Fibroblast of skin of left biceps (primary cell): ENCODE measurements at regions not wholly inside any gene's neighbourhood (a gene's known extent, or its start where the extent isn't known, plus 50 kb on each side); places are given as distances from the start of the nearest gene placed in this dataset.
"Not testable (repeated sequence)": the region's sequence is repeated elsewhere in the genome, so short reads cannot be mapped to it uniquely, and the experiment has no call there.

Experiments used
- DNase-seq, 2 experiments: peaks; one replicate each; pipeline ENCODE4 v3.0.0-alpha.2; 2013; ENCODE audit warnings: low read depth in 2 of 2

DNA sequence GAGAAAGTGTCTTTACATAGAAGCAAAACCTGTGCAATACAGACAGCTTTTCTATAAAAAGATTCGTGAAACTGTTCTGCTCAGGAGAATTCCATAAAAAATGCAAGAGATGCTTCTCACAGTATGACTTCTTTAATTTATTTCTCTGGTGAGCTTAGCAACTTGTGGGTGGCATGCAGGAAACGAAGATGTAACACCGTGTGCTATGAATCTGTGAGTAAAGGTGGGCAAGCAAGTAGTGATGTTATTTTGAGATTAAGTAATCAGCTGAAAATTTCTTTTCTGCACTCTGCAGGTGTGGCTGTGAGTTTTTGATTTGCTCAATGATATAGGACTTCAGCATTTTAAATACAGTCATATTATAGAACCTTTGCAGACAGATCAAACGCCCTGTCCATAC is 656.8 kb upstream of the NCAM2 start:
- DNase-seq: no peak

DNA sequence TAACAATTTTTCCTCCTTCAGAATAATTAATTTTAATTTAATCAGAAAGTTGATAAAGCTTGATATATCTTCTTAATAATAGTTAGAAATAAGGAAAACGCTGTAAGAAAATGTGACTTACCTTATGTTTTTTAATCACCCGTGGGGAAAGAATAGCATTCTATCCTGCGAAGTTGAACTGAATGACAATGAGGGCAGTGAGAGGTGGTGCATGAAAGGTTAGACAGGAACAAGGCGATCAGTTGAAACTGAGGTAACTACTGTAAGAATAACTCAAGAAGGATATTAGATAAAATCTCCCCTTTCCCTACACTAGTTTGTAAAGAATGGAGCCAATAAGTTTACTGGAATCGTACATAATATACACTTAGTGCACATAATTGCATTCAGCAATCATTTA is 655.0 kb upstream of the NCAM2 start:
- no peak for DNase-seq

DNA sequence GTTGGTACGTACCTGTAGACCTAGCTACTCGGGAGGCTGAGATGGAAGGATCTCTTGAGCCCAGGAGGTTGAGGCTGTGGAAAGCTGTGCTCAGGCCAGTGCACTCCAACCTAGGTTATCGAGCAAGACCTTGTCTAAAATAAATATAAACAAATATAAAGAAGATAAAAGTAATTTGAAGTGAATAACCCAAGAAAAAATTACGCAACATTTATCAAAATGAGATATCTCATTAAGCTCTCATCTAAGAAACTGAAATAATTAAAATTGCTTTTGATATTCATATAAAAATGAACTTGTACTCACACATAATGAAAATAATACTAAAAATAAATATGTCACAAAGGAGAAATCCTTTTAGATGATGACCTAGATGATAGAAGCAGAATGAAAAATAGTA is 647.1 kb upstream of the NCAM2 start:
- DNase-seq: no peak

DNA sequence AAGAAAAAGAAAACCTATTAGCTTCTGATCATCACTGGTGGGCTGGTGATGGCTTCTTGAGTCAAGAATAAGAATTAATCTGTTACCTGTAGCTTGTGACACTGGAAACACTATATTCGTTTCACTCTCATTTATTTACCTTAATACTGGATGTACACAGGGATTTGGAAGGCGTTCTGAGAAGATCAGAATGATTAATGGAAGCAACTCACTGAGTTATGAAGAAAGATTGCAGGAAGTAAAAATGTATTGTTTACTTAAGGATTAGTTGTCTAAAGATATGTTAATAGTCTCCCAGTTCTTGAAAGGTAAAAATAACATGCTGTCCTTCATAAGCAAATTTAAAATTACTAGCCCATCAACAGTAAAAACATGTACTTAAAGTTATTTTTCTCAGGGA is 644.9 kb upstream of the NCAM2 start:
- DNase-seq: no peak

DNA sequence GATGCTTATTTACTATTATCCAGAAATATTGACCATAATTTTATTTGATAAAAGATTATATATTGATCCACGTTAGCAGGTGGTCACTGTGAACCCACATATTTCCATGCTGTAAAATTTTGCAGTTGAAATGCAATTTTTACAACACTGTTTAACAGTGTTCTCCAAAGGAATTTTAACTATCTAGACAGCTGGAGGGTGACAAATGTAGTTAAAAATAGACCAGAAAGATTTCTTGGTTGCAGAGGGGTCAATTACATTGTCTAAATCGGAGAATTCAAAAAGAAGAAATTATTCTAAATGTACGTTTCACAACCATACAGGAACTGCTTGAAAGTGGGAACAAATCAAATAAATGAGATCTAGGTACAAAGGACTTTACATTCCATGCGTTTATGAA is 625.2 kb upstream of the NCAM2 start:
- DNase-seq: no peak

DNA sequence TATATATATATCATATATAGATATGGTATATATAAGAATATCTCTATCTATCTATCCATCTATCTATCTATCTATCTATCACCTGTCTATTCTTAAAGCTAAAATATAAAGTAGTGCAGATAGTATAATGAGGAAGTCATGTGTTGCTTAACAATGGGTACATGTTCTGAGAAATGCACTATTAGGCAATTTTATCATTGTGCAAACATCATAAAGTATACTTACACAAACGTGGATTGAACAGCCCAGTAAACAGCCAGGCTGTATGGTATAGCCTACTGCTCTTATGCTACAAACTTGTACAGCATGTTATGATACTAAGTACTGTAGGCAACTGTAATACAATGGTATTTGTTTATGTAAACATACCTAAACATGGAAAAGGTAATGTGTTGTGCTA is 621.0 kb upstream of the NCAM2 start:
- DNase-seq: no peak

DNA sequence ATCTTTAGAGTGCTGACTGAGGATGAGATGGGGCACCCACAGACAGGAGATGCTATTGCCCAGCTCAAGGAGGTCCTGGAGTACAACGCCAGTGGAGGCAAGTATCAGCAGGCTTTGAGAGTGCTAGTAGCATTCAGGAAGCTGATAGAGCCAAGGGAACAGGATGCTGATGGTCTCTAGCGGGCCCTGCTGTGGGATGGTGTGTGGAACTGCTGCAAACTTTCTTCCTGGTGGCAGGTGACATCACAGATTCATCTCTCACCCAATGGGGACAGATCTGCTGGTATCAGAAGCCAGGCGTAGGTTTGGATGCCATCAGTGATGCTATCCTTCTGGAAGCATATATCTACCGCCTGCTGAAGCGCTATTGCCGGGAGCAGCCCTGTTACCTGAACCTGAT is 609.8 kb upstream of the NCAM2 start:
- no peak for DNase-seq

DNA sequence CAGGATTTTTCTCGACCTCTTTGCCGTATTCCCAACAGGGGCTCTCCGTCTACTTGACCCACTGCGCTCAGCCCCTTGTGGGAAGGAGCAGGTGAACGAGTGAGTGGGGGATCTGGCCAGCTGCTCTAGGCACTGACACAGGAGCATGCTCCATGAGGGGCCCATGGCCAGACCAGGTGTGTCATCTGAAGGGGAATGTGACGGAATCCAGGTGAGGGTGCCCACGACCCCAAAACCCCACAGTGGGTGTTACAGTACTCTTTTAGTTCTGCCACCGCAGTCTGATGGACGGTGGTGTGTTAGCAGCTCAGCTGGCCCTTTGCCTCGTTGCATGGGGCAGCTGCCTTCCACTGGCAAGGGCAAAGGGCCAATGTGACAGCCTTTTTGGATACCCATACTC is 601.4 kb upstream of the NCAM2 start:
- DNase-seq: no peak

DNA sequence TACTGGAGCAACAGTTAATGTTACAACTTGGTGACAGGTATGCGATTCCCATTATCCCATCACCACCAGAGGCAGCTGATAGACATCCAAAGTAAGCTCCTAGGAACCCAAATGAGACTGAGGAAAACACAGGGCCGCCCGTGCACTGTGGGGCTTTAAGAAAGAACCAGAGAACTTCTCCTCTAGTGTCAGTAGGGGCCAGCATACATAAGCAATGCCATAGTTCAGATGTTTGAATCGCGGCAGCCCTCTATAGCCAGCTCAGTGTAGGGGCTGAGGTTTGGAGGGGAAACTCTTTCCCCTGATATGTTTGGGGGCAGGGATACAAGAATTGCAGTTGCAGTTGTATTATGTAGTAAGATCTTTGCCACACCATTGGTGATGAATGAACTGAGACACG is 593.3 kb upstream of the NCAM2 start:
- no peak for DNase-seq

DNA sequence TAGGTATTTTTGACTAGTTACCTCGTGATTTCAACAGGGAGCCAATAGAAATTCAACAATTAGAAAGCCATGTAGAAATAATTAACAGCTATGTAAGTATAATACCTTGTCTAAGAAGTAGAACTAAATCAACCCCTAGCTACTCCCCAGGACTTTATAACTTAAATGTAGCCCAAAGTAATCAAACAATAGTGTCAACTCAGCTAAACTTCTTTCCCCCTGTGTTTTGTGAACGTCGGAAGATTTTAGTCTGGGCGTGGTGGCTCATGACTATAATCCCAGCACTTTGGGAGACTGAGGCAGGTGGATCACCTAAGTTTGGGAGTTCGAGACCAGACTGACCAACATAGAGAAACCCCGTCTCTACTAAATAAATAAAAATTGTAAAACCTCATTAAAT is 579.9 kb upstream of the NCAM2 start:
- DNase-seq: no peak

DNA sequence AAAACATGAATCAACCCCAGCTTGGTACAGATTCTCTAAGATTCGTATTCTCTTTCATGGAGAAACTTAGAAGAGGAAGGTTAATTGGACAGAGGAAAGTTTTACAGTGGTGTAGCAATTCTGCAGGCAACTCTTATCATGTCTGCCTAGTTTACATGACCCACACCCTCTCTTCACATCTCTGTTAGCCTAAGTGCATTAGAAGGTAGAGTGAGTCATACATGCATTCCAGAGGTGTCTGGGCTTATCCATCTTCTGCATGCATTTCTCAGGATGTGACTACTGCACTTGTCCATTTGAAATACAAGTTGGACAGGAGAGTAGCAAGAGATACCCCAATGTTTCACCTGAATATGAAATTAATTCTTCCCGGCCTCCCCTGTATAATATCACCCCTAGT is 578.4 kb upstream of the NCAM2 start:
- no peak for DNase-seq

DNA sequence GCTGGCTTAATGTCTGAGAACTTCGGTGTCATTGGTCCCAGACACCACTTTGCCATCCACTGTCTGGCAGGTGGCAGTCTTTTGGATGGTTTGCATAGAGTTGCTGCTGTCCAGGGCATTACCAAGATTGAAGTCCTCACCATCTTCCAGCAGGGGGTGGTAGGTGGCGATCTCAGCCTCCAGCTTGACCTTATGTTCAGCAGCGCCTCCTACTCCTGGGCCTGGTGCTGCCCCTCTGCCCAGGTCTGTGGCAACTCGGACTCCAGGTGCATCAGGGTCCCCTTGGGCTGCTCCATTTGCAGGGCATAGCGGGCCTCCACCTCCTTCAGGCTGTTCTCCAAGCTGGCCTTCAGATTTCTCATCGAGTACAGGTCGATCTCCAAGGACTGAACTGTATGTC is 573.3 kb upstream of the NCAM2 start:
- no peak for DNase-seq

DNA sequence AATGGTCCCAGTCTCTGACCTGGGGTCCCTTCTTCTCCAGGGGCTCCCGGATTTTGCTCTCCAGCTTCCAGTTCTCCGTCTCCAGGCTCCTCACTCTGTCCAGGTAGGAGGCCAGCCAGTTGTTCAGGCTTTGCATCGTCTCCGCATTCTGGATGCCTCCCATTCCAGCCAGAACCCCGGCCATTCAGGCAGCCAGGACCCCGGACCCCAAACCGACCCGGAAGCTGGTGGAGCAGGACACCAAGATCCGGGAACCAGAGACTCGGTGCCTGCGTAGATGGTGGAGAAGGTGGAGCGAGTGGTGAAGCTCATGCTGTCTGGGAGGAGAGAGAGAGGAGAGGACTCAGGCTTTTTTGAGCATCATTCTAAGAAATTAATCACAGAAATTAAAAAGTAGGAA is 572.4 kb upstream of the NCAM2 start:
- DNase-seq: no peak

DNA sequence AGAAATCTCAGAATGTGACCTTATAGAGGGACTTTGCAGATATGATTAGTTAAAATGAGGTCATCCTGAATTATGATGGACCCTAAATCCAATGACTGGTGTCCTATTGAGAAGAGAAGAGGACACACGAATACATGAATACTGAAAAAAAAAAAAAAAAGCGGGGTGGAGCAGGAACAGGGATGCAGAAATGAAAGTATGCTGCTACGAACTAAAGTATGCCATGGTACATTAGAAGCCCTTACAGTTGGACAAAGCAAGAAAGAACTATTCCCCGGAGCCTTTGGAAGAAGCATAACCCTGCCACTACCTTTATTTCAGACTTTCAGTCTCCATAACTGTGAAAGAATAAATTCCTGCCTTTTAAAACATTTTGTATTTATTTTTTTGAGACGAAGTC is 557.9 kb upstream of the NCAM2 start:
- DNase-seq: no peak

DNA sequence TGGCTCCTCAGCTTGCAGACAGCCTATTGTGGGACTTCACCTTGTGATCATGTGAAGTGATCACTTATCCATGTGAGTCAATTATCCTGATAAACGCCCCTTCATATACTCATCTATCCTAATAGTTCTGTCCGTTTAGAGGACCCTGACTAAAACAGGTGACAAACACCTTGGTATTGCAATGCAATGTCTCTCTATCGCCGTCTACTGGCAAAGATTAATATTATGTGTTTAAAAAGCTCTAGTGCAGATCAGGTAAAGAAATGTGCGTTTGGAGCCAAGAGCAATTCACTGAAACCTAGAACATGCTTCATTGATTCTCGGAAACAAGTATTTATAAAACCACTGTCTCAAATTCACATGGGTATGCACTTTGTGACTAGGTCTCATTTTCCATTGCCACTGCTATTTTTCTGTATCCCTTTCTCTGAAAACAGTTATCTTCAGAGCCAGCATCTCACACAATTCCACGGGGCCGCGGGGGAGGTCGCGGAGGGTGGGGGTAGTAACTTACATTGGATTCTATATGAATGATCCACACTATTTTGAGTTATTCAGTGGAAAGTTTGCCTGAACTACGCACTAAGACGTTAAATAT is 554.6 kb upstream of the NCAM2 start:
- no peak for DNase-seq

DNA sequence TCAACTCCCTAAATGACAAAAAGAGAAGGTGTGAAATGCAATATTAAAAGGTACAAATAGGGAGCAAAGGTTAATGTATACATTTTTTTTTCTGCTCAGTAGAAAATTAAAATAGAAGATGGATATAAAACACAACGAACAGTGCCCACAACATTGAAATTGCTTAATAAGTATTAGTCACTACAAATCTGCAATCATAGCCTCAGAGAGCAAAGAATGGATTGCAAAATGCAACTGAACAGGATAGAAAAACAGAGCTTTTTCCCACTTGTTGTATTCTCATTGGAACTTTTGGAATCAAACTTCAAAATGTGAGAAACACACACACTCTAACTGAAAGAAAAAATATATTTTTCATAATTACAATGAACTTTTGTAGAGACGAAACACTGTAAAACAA is 552.2 kb upstream of the NCAM2 start:
- DNase-seq: no peak

DNA sequence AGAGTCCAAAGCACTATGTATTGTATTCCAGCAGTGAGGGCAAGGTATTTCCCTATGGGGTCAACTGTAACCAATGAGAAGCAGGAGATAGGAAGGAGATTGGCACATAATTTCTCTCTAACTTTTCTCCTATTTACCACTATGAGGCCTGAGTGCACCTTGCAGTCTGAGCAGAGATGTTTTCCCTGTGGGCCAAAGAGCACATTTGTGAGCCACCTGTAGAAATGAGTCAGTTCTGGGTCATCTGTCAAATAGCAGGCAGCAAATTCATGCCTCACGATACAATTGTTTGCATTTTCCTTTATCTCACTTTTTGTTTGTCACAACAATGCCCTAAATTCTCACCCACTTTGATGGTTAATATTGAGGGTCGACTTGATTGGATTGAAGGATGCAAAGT is 547.2 kb upstream of the NCAM2 start:
- DNase-seq: no peak

DNA sequence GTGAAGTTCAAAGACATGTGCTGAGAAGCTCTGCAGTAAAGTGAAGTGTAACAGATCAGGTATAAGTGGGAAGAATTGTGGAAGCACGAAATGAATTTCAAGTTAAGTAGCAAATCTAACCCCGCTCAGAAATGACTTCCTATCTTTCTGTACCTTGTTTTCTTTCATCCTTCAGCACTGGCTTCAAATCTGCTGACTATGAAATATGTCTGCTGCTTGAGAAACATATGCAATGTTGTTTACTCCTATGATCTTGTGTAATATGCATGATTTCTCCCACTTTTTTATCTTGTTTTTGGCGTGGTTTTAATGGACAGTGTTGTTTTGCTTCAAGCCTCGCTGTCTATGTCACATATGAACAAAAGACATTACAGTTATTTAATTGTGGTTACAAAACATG is 545.3 kb upstream of the NCAM2 start:
- no peak for DNase-seq

DNA sequence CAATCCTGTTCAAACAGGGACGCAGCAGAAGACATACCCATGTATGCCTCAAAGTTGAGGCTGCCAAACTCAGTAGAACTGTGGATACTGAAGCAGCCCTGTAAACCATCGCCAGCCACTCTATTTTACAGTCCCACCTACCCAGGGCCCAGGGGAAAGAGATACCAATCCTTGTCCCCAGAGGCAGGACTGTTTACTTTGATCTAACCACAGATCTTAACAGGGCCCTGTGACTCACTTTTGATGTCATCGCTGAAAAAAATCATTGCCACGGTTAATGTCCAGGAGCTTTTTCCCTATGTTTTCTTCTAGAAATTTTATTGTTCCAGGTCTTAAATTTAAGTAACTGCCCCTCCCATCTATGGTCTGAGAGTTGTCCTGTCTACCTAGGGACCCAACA is 538.4 kb upstream of the NCAM2 start:
- DNase-seq: no peak

DNA sequence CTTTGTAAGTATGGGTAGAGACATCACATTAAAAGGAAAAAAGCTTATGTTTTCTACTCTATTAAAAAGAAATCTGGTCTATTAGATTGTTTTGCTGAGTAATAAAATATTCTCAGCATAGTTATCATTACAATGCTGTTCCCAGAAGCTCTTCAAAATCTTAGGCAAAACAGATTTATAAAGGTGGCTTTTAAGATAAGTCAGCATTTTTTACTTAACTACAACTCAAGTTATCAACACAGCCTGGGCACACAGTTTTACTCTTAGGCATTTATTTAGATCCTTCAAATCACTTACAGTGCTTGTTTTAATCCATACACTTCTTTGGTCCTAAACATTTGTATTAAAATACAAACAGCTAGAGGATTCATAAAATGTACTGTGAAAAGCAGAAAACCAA is 534.8 kb upstream of the NCAM2 start:
- DNase-seq: no peak

DNA sequence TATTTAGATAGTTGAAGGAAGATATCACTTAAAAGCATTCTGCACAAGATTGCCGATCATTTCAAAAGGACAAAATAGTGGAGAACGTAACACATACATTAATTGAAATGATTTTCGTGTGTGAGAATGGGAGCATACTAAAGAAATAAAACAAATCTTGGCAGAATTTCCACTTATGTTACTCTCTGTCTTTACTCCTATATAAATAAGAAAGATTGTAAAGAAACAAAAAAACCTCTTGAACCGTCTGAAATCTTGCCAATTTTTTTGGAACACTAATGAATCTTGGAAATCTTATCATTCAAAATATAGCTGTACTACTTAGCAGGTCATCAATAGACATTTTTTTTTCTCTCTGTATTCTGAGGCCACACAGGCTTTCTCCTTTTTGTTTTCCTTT is 528.8 kb upstream of the NCAM2 start:
- DNase-seq: no peak

DNA sequence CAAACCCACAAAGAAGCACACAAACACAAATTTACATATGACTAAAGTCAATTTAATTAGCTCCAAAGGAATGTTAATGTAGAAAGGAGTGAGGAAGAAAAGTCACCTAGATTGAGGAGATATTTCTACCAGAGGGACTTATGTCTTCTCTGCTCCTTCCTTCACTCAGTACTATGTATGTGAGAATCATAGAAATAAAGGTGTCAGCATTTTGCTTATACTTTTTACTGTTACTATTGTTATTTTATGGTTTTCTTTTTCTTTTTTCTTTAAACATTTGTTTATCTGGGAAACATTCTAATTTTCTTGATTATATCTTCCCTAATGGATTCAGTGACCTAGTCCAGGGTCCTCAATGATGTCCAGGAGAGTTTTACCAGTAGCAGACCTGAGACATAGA is 511.9 kb upstream of the NCAM2 start:
- no peak for DNase-seq

DNA sequence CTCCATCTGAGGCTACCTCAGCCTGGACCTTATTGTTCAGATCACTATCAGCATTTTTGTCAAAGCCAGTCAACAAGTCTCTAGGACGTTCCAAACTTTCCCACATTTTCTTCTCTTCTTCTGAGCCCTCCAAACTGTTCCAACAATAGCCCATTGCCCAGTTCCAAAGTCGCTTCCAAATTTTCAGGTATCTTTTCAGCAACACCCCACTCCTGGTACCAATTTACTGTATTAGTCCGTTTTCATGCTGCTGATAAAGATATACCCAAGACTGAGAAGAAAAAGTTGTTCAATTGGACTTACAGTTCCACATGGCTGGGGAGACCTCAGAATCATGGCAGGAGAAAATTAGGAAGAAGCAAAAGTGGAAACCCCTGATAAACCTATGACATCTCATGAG is 495.3 kb upstream of the NCAM2 start:
- not testable (repeated sequence) for DNase-seq

DNA sequence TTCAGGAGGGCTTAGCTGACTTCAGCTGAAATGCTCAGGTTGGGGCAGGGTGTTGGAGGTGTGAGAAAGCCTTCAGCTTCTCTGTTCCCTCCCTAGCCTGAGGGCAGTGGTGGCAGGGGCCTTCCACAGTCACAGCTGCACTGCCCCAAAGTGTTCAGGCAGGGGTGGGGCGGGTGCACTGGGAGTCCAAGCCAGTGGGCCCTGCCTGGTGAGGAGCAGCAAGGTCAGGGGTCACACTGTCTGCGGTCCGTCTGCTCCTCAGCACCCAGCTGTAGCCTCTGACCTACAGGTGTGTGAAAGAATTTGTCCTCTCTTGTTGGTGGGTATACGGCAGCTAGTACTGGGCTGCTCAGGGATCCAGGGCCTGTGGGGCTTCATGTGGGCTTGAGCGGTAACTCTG is 490.4 kb upstream of the NCAM2 start:
- no peak for DNase-seq
